A673 (cell line): ENCODE measurements at regions not wholly inside any gene's neighbourhood (a gene's known extent, or its start where the extent isn't known, plus 50 kb on each side); places are given as distances from the start of the nearest gene placed in this dataset.

ENCODE experiments used
- EZH2 ChIP-seq: fragments of 200-600 bp; sonication (generic); IDR thresholded peaks from 2 replicates; pipeline ENCODE4 v1.6.1; 2017; ENCODE audit warnings: borderline replicate concordance, low read depth, mild to moderate bottlenecking, mixed read lengths, antibody characterized with exemption, low read length; ENCODE audit not compliant: poor library complexity, severe bottlenecking
- TF ChIP-seq, protein P1 (sequence below): fragments of 300-800, 200-600 bp; sonication (generic); conservative IDR thresholded peaks from 2 replicates; pipeline ENCODE4 v1.5.1; 2017; ENCODE audit warnings: low read depth, mild to moderate bottlenecking, antibody characterized with exemption, low read length, moderate library complexity, mixed read lengths

DNA sequence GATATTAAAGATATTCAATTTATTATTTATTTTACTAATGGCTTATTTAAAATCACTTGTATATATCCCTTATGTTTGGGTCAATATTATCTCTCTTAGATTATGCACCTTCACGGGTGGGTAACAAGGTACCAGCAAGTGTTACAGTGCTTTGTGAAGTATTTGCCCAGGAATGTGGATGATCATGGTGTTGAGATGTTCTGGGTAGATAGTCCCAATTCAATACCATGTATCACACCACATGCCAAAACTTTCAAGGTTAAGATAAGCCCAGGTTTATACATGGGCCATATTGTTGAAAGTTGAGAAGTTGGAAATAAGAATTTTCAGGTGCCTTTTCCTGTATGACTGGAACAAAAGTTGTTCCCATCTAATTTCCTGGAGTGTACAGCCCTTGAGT lies 131.3 kb upstream of the RASSF8 start:
- TF ChIP-seq, protein P1, sequence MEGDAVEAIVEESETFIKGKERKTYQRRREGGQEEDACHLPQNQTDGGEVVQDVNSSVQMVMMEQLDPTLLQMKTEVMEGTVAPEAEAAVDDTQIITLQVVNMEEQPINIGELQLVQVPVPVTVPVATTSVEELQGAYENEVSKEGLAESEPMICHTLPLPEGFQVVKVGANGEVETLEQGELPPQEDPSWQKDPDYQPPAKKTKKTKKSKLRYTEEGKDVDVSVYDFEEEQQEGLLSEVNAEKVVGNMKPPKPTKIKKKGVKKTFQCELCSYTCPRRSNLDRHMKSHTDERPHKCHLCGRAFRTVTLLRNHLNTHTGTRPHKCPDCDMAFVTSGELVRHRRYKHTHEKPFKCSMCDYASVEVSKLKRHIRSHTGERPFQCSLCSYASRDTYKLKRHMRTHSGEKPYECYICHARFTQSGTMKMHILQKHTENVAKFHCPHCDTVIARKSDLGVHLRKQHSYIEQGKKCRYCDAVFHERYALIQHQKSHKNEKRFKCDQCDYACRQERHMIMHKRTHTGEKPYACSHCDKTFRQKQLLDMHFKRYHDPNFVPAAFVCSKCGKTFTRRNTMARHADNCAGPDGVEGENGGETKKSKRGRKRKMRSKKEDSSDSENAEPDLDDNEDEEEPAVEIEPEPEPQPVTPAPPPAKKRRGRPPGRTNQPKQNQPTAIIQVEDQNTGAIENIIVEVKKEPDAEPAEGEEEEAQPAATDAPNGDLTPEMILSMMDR = no peak
- TF ChIP-seq EZH2 = no peak
